ENCODE measurements at regions not wholly inside any gene's neighbourhood (a gene's known extent, or its start where the extent isn't known, plus 50 kb on each side); places are given as distances from the start of the nearest gene placed in this dataset.
"Not testable (repeated sequence)": the region's sequence is repeated elsewhere in the genome, so short reads cannot be mapped to it uniquely, and the experiment has no call there.

- ATAC-seq = no peak
- DNase-seq = no peak
These were observed 407.0 kb downstream of the SUCLG1 start for GRCh38 chr2:84052043-84052442.

- DNase-seq = no peak
- no peak for ATAC-seq
These were observed 410.1 kb downstream of the SUCLG1 start for GRCh38 chr2:84048964-84049363.

- no peak for ATAC-seq
These were observed 417.6 kb downstream of the SUCLG1 start for GRCh38 chr2:84041506-84041905.

GRCh38 chr2:84040281-84040680, 418.8 kb downstream of the SUCLG1 start:
- ATAC-seq = no peak

More at GRCh38 chr2:84041506-84041905, 417.6 kb downstream of the SUCLG1 start:
- no peak for DNase-seq

GRCh38 chr2:84038866-84039265, 420.2 kb downstream of the SUCLG1 start:
- no peak for ATAC-seq

More at GRCh38 chr2:84040281-84040680, 418.8 kb downstream of the SUCLG1 start:
- no peak for DNase-seq

GRCh38 chr2:84033347-84033974, 425.6 kb downstream of the SUCLG1 start:
- DNase-seq = no peak
- ATAC-seq = no peak

More at GRCh38 chr2:84038866-84039265, 420.2 kb downstream of the SUCLG1 start:
- DNase-seq = no peak

- no peak for ATAC-seq
These were observed 427.6 kb downstream of the SUCLG1 start for GRCh38 chr2:84031312-84032050.

GRCh38 chr2:84029903-84030575, 429.0 kb downstream of the SUCLG1 start:
- no peak for ATAC-seq
- no peak for DNase-seq

More at GRCh38 chr2:84031312-84032050, 427.6 kb downstream of the SUCLG1 start:
- DNase-seq = no peak

- ATAC-seq (no peak), DNase-seq (no peak)
These were observed 432.3 kb downstream of the SUCLG1 start for GRCh38 chr2:84026818-84027217.

GRCh38 chr2:84022810-84023431, 436.2 kb downstream of the SUCLG1 start:
- no peak for ATAC-seq
- DNase-seq = peak; percentile 8

- no peak for DNase-seq
- ATAC-seq = no peak
These were observed 442.1 kb downstream of the SUCLG1 start for GRCh38 chr2:84017010-84017409.

- ATAC-seq (no peak), DNase-seq (no peak)
These were observed 442.9 kb downstream of the SUCLG1 start for GRCh38 chr2:84016183-84016582.

GRCh38 chr2:83997889-83998288, 461.2 kb downstream of the SUCLG1 start:
- DNase-seq (no peak), ATAC-seq (no peak)

- ATAC-seq (no peak), DNase-seq (no peak)
These were observed 464.4 kb downstream of the SUCLG1 start for GRCh38 chr2:83994633-83995179.

- DNase-seq (no peak), ATAC-seq (no peak)
These were observed 465.0 kb downstream of the SUCLG1 start for GRCh38 chr2:83993873-83994632.

GRCh38 chr2:83991992-83992391, 467.1 kb downstream of the SUCLG1 start:
- no peak for ATAC-seq

GRCh38 chr2:83990636-83991035, 468.4 kb downstream of the SUCLG1 start:
- ATAC-seq (no peak), DNase-seq (no peak)

More at GRCh38 chr2:83991992-83992391, 467.1 kb downstream of the SUCLG1 start:
- no peak for DNase-seq

GRCh38 chr2:83976628-83977027, 482.5 kb downstream of the SUCLG1 start:
- ATAC-seq = not testable (repeated sequence)

GRCh38 chr2:83972128-83972527, 487.0 kb downstream of the SUCLG1 start:
- ATAC-seq (no peak), DNase-seq (no peak)

More at GRCh38 chr2:83976628-83977027, 482.5 kb downstream of the SUCLG1 start:
- DNase-seq = not testable (repeated sequence)

- ATAC-seq (no peak), DNase-seq (no peak)
These were observed 487.5 kb downstream of the SUCLG1 start for GRCh38 chr2:83971547-83971946.

- DNase-seq (no peak), ATAC-seq (no peak)
These were observed 488.7 kb downstream of the SUCLG1 start for GRCh38 chr2:83970217-83970929.

All from stimulated activated naive CD8-positive, alpha-beta T cell treated with anti-CD3 and anti-CD28 coated beads, Interleukin-15, Interleukin-2, amounts not matched to agents 100 U/mL and 50 U/mL, for 24 hours (primary cell).